Body of pancreas (tissue), 4 donors: ENCODE measurements at regions not wholly inside any gene's neighbourhood (a gene's known extent, or its start where the extent isn't known, plus 50 kb on each side); places are given as distances from the start of the nearest gene placed in this dataset.

ENCODE experiments used
- POLR2A ChIP-seq, 3 donors: fragments of 450-650 bp; IDR thresholded peaks; one replicate each; pipeline ENCODE4 v1.6.1; 2016; ENCODE audit warnings: antibody characterized with exemption in 3 of 3, mild to moderate bottlenecking in 2 of 3
- TF ChIP-seq, protein P1 (sequence below), 7 experiments: fragments of 450-650 bp in 4 of 7; fragments of 200-600 bp in 3 of 7; sonication (generic) in 3 of 7; IDR thresholded peaks; one replicate each; pipeline ENCODE4 v1.5.1; 2016 to 2019; ENCODE audit warnings: antibody characterized with exemption in 7 of 7

- TF ChIP-seq, protein P1, sequence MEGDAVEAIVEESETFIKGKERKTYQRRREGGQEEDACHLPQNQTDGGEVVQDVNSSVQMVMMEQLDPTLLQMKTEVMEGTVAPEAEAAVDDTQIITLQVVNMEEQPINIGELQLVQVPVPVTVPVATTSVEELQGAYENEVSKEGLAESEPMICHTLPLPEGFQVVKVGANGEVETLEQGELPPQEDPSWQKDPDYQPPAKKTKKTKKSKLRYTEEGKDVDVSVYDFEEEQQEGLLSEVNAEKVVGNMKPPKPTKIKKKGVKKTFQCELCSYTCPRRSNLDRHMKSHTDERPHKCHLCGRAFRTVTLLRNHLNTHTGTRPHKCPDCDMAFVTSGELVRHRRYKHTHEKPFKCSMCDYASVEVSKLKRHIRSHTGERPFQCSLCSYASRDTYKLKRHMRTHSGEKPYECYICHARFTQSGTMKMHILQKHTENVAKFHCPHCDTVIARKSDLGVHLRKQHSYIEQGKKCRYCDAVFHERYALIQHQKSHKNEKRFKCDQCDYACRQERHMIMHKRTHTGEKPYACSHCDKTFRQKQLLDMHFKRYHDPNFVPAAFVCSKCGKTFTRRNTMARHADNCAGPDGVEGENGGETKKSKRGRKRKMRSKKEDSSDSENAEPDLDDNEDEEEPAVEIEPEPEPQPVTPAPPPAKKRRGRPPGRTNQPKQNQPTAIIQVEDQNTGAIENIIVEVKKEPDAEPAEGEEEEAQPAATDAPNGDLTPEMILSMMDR (IDR thresholded peaks at IDR 0.05) = no peak
- TF ChIP-seq POLR2A (IDR thresholded peaks at IDR 0.05) = no peak
These were observed 298.4 kb upstream of the ANKRD50 start for GRCh38 chr4:125010796-125011503.
